PFSK-1 (cell line): ENCODE measurements at regions not wholly inside any gene's neighbourhood (a gene's known extent, or its start where the extent isn't known, plus 50 kb on each side); places are given as distances from the start of the nearest gene placed in this dataset.

ENCODE experiments used
- POLR2AphosphoS5 ChIP-seq: IDR thresholded peaks from 2 replicates; pipeline ENCODE4 v1.6.1; 2012; ENCODE audit warnings: low read depth, mild to moderate bottlenecking, control low read depth, low read length, moderate library complexity
- TAF1 ChIP-seq: IDR thresholded peaks from 2 replicates; pipeline ENCODE4 v1.6.1; 2012; ENCODE audit warnings: low read length, control low read depth, borderline replicate concordance; ENCODE audit not compliant: insufficient read depth
- TF ChIP-seq, protein P1 (sequence below), 2 experiments: IDR thresholded peaks; 2 replicates each; pipeline versions ENCODE4 v1.6.1 to v1.8.0; 2011 to 2012; ENCODE audit warnings: low read depth in 2 of 2, low read length in 2 of 2, control low read depth in 1 of 2, inconsistent platforms in 1 of 2, mild to moderate bottlenecking in 1 of 2, moderate library complexity in 1 of 2; ENCODE audit not compliant: insufficient read depth in 1 of 2

DNA sequence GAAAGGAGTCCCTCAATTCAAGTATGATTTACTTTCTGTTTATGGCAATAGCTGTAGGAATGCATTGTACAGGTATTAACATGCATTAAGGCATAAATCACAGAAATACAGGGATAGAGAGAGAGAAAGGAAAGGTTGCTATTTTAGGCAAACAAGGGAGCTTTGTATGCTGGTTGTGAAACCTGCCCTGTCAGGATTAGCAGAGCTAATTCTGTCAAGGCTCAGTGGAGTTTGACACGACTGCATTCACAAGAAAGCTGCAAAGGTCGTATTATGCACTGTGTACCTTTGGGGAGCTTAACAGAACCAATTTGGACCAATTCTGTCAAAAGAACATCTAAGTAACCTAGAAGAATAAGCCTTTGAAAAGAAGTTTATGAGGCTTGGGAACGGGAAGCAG, 239.3 kb downstream of the GRIA2 start:
- TF ChIP-seq TAF1 (no peak), POLR2AphosphoS5 (no peak)
- TF ChIP-seq, protein P1, sequence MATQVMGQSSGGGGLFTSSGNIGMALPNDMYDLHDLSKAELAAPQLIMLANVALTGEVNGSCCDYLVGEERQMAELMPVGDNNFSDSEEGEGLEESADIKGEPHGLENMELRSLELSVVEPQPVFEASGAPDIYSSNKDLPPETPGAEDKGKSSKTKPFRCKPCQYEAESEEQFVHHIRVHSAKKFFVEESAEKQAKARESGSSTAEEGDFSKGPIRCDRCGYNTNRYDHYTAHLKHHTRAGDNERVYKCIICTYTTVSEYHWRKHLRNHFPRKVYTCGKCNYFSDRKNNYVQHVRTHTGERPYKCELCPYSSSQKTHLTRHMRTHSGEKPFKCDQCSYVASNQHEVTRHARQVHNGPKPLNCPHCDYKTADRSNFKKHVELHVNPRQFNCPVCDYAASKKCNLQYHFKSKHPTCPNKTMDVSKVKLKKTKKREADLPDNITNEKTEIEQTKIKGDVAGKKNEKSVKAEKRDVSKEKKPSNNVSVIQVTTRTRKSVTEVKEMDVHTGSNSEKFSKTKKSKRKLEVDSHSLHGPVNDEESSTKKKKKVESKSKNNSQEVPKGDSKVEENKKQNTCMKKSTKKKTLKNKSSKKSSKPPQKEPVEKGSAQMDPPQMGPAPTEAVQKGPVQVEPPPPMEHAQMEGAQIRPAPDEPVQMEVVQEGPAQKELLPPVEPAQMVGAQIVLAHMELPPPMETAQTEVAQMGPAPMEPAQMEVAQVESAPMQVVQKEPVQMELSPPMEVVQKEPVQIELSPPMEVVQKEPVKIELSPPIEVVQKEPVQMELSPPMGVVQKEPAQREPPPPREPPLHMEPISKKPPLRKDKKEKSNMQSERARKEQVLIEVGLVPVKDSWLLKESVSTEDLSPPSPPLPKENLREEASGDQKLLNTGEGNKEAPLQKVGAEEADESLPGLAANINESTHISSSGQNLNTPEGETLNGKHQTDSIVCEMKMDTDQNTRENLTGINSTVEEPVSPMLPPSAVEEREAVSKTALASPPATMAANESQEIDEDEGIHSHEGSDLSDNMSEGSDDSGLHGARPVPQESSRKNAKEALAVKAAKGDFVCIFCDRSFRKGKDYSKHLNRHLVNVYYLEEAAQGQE (IDR thresholded peaks at IDR 0.05; ENCODE audit: insufficient read depth in 1 of 2, low read depth in 2 of 2, low read length in 2 of 2), result no peak
